Endothelial cell of umbilical vein (primary cell): ENCODE measurements at regions not wholly inside any gene's neighbourhood (a gene's known extent, or its start where the extent isn't known, plus 50 kb on each side); places are given as distances from the start of the nearest gene placed in this dataset.

Source experiments
- BruUV-seq: library from RNA; stranded (reverse); fragments of 400-500 nt; replicated peaks from 2 replicates; lab custom pipeline; 2021; lab: Mats Ljungman, UMichigan
- CTCF ChIA-PET: fragments of 300-600, 350-600 bp; sonication (Branson Sonifier 250); formaldehyde crosslinking; loops from one replicate; lab custom pipeline; 2021; ENCODE audit warnings: antibody characterized with exemption, inconsistent platforms; lab: Charles Lee
- POLR2A ChIA-PET: fragments of 300-600, 350-600 bp; sonication (Branson Sonifier 250); formaldehyde crosslinking; loops from one replicate; lab custom pipeline; 2021; ENCODE audit warnings: antibody characterized with exemption, inconsistent platforms; lab: Charles Lee
- DNase-seq: peaks from one replicate; pipeline ENCODE4 v3.0.0-alpha.2; 2011; ENCODE audit warnings: low read depth, low spot score
- FAIRE-seq: peaks from 2 replicates; lab custom pipeline; 2011; peaks lifted over from hg19 to GRCh38; lab: Jason Lieb, UNC
- H2AFZ ChIP-seq: 2 replicates; pipeline ENCODE4 v1.6.0; 2012; ENCODE audit warnings: low read depth, low read length, control low read depth, inconsistent platforms
- H3K27ac ChIP-seq: 2 replicates; pipeline ENCODE4 v1.5.1; 2011; ENCODE audit warnings: low read depth, mild to moderate bottlenecking, control low read depth, low read length, moderate library complexity; ENCODE audit not compliant: insufficient read depth
- H3K27me3 ChIP-seq, 2 experiments: 2 replicates each; pipeline versions ENCODE4 v1.6.0 to v1.6.1; 2011; ENCODE audit warnings: low read length in 2 of 2, mixed read lengths in 1 of 2; ENCODE audit not compliant: control insufficient read depth in 2 of 2, insufficient read depth in 2 of 2
- H3K36me3 ChIP-seq, 2 experiments: 2 replicates in 1 of 2; 3 replicates in 1 of 2; pipeline ENCODE4 v1.5.1; 2011; ENCODE audit warnings: low read length in 2 of 2, mild to moderate bottlenecking in 1 of 2, moderate library complexity in 1 of 2; ENCODE audit not compliant: control insufficient read depth in 2 of 2, insufficient read depth in 2 of 2; ENCODE audit errors: extremely low read depth in 1 of 2
- H3K4me1 ChIP-seq: 3 replicates; pipeline ENCODE4 v1.5.1; 2011; ENCODE audit warnings: mild to moderate bottlenecking, low read length; ENCODE audit not compliant: control insufficient read depth, insufficient read depth; ENCODE audit errors: extremely low read depth
- H3K4me2 ChIP-seq: 2 replicates; pipeline ENCODE4 v1.6.1; 2011; ENCODE audit warnings: low read length, control low read depth, mixed read lengths; ENCODE audit not compliant: insufficient read depth
- H3K4me3 ChIP-seq, 3 experiments: fragments of 200-600 bp in 1 of 3; sonication (generic), shearing (Covaris generic) in 1 of 3; replicated peaks in 1 of 3; 2 replicates each; pipeline ENCODE4 v1.5.1; 2011 to 2016; ENCODE audit warnings: control low read depth in 3 of 3, low read length in 3 of 3, mild to moderate bottlenecking in 2 of 3, inconsistent platforms in 1 of 3, low read depth in 1 of 3, moderate library complexity in 1 of 3; ENCODE audit not compliant: insufficient read depth in 1 of 3
- H3K79me2 ChIP-seq: 2 replicates; pipeline ENCODE4 v1.6.0; 2012; ENCODE audit warnings: low read length, inconsistent platforms; ENCODE audit not compliant: control insufficient read depth, insufficient read depth
- H3K9ac ChIP-seq: replicated peaks from 2 replicates; pipeline ENCODE3; 2011; ENCODE audit warnings: low read length, control low read depth; ENCODE audit not compliant: insufficient read depth; ENCODE audit errors: extremely low read depth
- H3K9me1 ChIP-seq: replicated peaks from 3 replicates; pipeline ENCODE4 v1.6.0; 2011; ENCODE audit warnings: mild to moderate bottlenecking, low read length; ENCODE audit not compliant: control insufficient read depth, insufficient read depth; ENCODE audit errors: extremely low read depth
- H3K9me3 ChIP-seq: replicated peaks from 2 replicates; pipeline ENCODE4 v1.5.1; 2012; ENCODE audit warnings: low read length, inconsistent platforms; ENCODE audit not compliant: control insufficient read depth, insufficient read depth
- H4K20me1 ChIP-seq: replicated peaks from 2 replicates; pipeline ENCODE3; 2011; ENCODE audit warnings: mild to moderate bottlenecking, low read length; ENCODE audit not compliant: control insufficient read depth, insufficient read depth; ENCODE audit errors: extremely low read depth
- EZH2 ChIP-seq: IDR thresholded peaks from 2 replicates; pipeline ENCODE4 v1.6.1; 2012; ENCODE audit warnings: borderline replicate concordance, low read depth, mild to moderate bottlenecking, moderate library complexity, low read length, inconsistent platforms; ENCODE audit not compliant: severe bottlenecking
- FOS ChIP-seq: IDR thresholded peaks from 2 replicates; pipeline ENCODE4 v1.6.1; 2011; ENCODE audit warnings: mild to moderate bottlenecking, low read length, moderate library complexity, borderline replicate concordance; ENCODE audit not compliant: insufficient read depth
- GATA2 ChIP-seq: IDR thresholded peaks from 2 replicates; pipeline ENCODE4 v1.7.0; 2011; ENCODE audit warnings: low read depth, mild to moderate bottlenecking, moderate library complexity, mixed read lengths, low read length; ENCODE audit not compliant: insufficient read length, insufficient read depth
- JUN ChIP-seq: IDR thresholded peaks from 2 replicates; pipeline ENCODE4 v1.6.1; 2011; ENCODE audit warnings: borderline replicate concordance, low read depth; ENCODE audit not compliant: insufficient read length, insufficient read depth
- MYC ChIP-seq: IDR thresholded peaks from one replicate; pipeline ENCODE4 v1.6.1; 2011; ENCODE audit warnings: mild to moderate bottlenecking, low read depth, low read length
- POLR2A ChIP-seq: IDR thresholded peaks from 2 replicates; pipeline ENCODE4 v1.6.1; 2012; ENCODE audit warnings: low read depth, mild to moderate bottlenecking, control low read depth, low read length
- POLR2AphosphoS5 ChIP-seq: IDR thresholded peaks from 2 replicates; pipeline ENCODE4 v1.6.1; 2012; ENCODE audit warnings: low read depth, mild to moderate bottlenecking, control low read depth, low read length, moderate library complexity; ENCODE audit not compliant: insufficient read depth
- dilution Hi-C: fragments of 300-500 bp; cut with MboI; formaldehyde crosslinking; loops from one replicate; pipeline ENCODE4 v1.15.0; 2019; ENCODE audit warnings: low sequenced_read_pairs; ENCODE audit not compliant: extremely low pct_ligation_motif_present
- intact Hi-C: fragments of 100-400 bp; cut with micrococcal nuclease; formaldehyde crosslinking; loops from one replicate; pipeline ENCODE4 v1.10.0; 2022
- TF ChIP-seq, protein P1 (sequence below), 2 donors: IDR thresholded peaks; 1 replicate in 1 of 2; 2 replicates in 1 of 2; pipeline ENCODE4 v1.5.1; 2011; ENCODE audit warnings: low read length in 2 of 2, mild to moderate bottlenecking in 2 of 2, moderate library complexity in 2 of 2, control low read depth in 1 of 2, inconsistent platforms in 1 of 2, low read depth in 1 of 2; ENCODE audit not compliant: insufficient read depth in 1 of 2; ENCODE audit errors: extremely low read depth in 1 of 2
- TF ChIP-seq, protein P2 (sequence below): IDR thresholded peaks from 2 replicates; pipeline ENCODE4 v1.6.1; 2011; ENCODE audit not compliant: insufficient read depth, insufficient read length

DNA sequence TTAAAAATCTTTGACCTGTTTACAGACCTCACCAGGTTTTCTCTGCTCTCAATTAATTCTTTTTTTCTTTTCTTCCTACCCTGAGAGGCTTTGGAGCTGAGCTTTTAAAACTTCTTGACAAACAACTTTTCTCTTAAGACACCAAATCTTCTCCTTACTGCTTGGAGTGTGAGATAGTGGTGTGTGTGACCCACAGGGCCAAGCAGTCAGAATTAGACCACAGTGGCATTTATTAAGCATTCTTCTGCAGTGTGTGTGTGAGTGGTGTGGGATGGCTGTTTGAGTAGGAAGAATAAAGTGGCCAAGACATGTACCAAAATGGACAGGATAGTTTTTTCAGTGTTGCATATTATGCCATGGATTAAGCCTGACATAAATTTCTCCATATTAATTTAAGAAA is 665.1 kb downstream of the RAPGEF2 start:
- H3K4me2 ChIP-seq, result no peak overlapping the region
- H3K9me3 ChIP-seq, result no peaks in the 10 kb centered on the region
- no peaks in the 10 kb centered on the region for H3K4me1 ChIP-seq
- BruUV-seq, result no TSS peak
- no peaks in the 10 kb centered on the region for H3K36me3 ChIP-seq
- no peaks in the 10 kb centered on the region for H3K27me3 ChIP-seq
- no peak overlapping the region for H3K27ac ChIP-seq
- dilution Hi-C loops, result no loop called here
- H4K20me1 ChIP-seq, result no peaks in the 10 kb centered on the region
- ChIA-PET POLR2A (no interaction called here), CTCF (no interaction called here)
- H3K4me3 ChIP-seq, result no peak overlapping the region
- TF ChIP-seq POLR2AphosphoS5, result no peak
- TF ChIP-seq JUN, result no peak
- TF ChIP-seq EZH2, result no peak
- TF ChIP-seq POLR2A, result no peak
- TF ChIP-seq, protein P1, sequence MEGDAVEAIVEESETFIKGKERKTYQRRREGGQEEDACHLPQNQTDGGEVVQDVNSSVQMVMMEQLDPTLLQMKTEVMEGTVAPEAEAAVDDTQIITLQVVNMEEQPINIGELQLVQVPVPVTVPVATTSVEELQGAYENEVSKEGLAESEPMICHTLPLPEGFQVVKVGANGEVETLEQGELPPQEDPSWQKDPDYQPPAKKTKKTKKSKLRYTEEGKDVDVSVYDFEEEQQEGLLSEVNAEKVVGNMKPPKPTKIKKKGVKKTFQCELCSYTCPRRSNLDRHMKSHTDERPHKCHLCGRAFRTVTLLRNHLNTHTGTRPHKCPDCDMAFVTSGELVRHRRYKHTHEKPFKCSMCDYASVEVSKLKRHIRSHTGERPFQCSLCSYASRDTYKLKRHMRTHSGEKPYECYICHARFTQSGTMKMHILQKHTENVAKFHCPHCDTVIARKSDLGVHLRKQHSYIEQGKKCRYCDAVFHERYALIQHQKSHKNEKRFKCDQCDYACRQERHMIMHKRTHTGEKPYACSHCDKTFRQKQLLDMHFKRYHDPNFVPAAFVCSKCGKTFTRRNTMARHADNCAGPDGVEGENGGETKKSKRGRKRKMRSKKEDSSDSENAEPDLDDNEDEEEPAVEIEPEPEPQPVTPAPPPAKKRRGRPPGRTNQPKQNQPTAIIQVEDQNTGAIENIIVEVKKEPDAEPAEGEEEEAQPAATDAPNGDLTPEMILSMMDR (IDR thresholded peaks at IDR 0.05; ENCODE audit: extremely low read depth in 1 of 2, insufficient read depth in 1 of 2, low read depth in 1 of 2, low read length in 2 of 2), result no peak
- TF ChIP-seq MYC, result no peak
- TF ChIP-seq, protein P2, sequence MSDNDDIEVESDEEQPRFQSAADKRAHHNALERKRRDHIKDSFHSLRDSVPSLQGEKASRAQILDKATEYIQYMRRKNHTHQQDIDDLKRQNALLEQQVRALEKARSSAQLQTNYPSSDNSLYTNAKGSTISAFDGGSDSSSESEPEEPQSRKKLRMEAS, result no peak
- TF ChIP-seq FOS, result no peak
- TF ChIP-seq GATA2, result no peak
- intact Hi-C loops, result no loop called here
- H2AFZ ChIP-seq, result no peak overlapping the region
- FAIRE-seq (no peak), DNase-seq (no peak)
- H3K79me2 ChIP-seq, result no peaks in the 10 kb centered on the region
- H3K9ac ChIP-seq, result no peak overlapping the region
- no peaks in the 10 kb centered on the region for H3K9me1 ChIP-seq
